Activated T-helper 17 cell treated with anti-CD3 and anti-CD28 coated beads, Interleukin-2, amount 50 U/mL, for 72 hours (primary cell): ENCODE measurements at regions not wholly inside any gene's neighbourhood (a gene's known extent, or its start where the extent isn't known, plus 50 kb on each side); places are given as distances from the start of the nearest gene placed in this dataset.

Experiments used
- ATAC-seq: fragments of 150-1000 bp; cut with Tn5 transposase; replicated peaks from 2 replicates; pipeline ENCODE4 v1.10.0; 2021; ENCODE audit warnings: mild to moderate bottlenecking, moderate library complexity
- H3K27ac Mint-ChIP-seq: one replicate; pipeline ENCODE4 v1.8.0; 2022; ENCODE audit warnings: mixed read lengths
- H3K27me3 Mint-ChIP-seq: one replicate; pipeline ENCODE4 v1.8.0; 2022; ENCODE audit warnings: mixed read lengths
- H3K36me3 Mint-ChIP-seq: one replicate; pipeline ENCODE4 v1.8.0; 2022; ENCODE audit warnings: low read depth, mild to moderate bottlenecking, mixed read lengths
- H3K4me1 Mint-ChIP-seq: one replicate; pipeline ENCODE4 v1.8.0; 2022; ENCODE audit warnings: mixed read lengths
- H3K4me3 Mint-ChIP-seq: one replicate; pipeline ENCODE4 v1.8.0; 2022; ENCODE audit warnings: mild to moderate bottlenecking, mixed read lengths
- H3K9me3 Mint-ChIP-seq: one replicate; pipeline ENCODE4 v1.8.0; 2022; ENCODE audit warnings: mixed read lengths

DNA sequence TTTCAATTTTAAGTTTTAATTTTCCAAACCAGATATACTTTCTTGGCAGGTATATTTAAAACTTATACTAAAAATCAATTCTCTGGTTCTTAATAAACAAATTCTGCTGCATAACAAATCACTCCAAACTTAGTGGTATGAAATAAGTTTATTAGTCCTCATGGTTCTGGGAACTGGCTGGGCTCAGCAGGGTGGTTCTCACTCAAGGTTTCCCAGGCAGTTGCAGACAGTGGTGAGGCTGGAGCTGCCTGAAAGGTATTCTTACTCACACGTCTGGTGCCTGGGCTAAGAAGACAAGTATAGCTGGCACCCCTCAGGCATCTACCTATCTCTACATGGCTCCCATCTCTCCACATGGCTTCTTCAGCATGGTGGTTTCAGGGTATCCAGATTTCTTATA, 308.2 kb upstream of the CCDC196 start:
- Mint-ChIP-seq H3K27ac (no peak overlapping the region), H3K36me3 (no peaks in the 10 kb centered on the region), H3K27me3 (peaks cover 9% of the 10 kb centered on the region), H3K4me1 (no peaks in the 10 kb centered on the region), H3K4me3 (no peak overlapping the region), H3K9me3 (no peaks in the 10 kb centered on the region)
- no peak for ATAC-seq

DNA sequence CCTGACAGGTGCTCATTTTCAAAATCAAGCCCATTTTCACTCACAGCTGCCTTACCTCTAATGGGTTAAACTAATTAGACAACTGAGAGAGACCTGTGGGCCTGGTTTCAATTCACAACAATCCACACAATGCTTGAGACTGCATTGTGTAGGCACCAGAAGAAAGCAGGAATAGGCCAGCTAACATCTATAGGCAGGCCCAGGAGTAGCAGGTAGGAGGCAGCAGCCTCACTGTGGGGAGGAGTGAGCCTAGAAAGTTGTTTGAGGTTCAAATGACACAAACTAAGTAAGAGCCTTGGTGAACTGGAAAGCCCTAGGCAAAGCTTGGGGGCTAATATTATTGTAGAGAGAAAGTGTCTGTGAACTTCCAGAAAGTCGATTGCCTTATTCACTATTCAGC, 289.5 kb upstream of the CCDC196 start:
- Mint-ChIP-seq H3K27ac (no peak overlapping the region), H3K9me3 (peaks cover 3% of the 10 kb centered on the region), H3K4me3 (no peak overlapping the region), H3K27me3 (peaks cover 10% of the 10 kb centered on the region), H3K36me3 (no peaks in the 10 kb centered on the region), H3K4me1 (no peaks in the 10 kb centered on the region)
- no peak for ATAC-seq

DNA sequence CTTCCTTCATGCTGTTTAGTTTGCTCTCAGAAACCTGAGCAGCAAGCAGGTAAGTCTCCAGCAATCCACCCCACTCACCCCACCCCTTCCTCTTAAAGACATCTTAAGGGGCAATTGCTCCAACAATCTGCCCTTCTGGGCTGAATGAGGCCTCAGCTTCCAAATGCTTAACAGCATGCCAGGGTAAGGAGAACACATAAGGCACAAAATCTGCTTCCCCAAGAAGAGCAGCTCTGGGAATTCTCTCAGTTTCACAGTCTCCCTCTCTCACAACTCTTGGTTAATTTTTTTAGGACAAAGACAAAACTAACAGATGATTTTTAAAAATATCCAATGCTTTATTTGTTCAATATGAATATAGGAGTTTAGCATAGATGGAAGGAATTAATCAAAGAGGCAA, 288.9 kb upstream of the CCDC196 start:
- no peaks in the 10 kb centered on the region for H3K36me3 Mint-ChIP-seq
- peaks cover 12% of the 10 kb centered on the region for H3K27me3 Mint-ChIP-seq
- peaks cover 4% of the 10 kb centered on the region for H3K9me3 Mint-ChIP-seq
- no peak overlapping the region for H3K4me3 Mint-ChIP-seq
- no peaks in the 10 kb centered on the region for H3K4me1 Mint-ChIP-seq
- H3K27ac Mint-ChIP-seq = no peak overlapping the region
- no peak for ATAC-seq

DNA sequence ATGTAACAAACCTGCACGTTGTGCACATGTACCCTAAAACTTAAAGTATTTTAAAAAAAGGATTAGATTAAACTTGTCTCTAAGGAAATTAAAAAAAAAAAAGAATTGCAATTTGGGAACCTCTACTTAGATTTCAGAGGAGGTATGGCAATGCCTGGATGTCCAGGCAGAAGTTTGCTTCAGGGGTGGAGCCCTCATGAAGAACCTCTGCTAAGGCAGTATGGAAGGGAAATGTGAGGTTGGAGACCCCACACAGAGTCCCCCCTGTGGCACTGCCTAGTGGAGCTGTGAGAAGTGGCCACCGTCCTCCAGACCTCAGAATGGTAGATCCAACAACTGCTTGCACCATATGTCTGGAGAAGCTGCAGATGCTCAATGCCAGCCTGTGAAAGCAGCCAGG, 279.6 kb upstream of the CCDC196 start:
- no peak overlapping the region for H3K27ac Mint-ChIP-seq
- no peak overlapping the region for H3K4me3 Mint-ChIP-seq
- H3K27me3 Mint-ChIP-seq = peaks cover 3% of the 10 kb centered on the region
- no peak for ATAC-seq
- no peaks in the 10 kb centered on the region for H3K4me1 Mint-ChIP-seq
- peaks cover 13% of the 10 kb centered on the region for H3K9me3 Mint-ChIP-seq
- no peaks in the 10 kb centered on the region for H3K36me3 Mint-ChIP-seq

DNA sequence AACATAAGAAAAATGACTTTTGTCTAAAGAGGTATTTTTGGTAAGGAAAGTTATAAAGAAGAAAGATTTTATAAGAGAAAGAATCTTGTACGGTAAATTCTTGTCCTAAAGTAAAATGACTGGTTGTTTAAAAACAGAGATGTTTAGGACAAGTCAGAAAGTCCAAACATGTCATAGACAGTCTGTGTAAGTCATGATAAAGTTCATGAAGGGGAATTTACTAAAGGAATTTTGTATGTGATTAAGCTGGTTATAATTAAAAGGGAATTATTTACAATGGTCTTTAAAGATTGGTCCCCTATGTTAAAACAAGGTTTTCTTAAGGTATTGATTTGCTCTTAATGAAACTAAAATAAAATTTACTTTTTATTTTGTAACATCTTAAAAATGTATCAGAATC, 269.4 kb upstream of the CCDC196 start:
- ATAC-seq = no peak
- Mint-ChIP-seq H3K27ac (no peak overlapping the region), H3K4me1 (no peaks in the 10 kb centered on the region), H3K36me3 (no peaks in the 10 kb centered on the region), H3K4me3 (no peak overlapping the region), H3K9me3 (peaks cover 7% of the 10 kb centered on the region), H3K27me3 (peaks cover 7% of the 10 kb centered on the region)

DNA sequence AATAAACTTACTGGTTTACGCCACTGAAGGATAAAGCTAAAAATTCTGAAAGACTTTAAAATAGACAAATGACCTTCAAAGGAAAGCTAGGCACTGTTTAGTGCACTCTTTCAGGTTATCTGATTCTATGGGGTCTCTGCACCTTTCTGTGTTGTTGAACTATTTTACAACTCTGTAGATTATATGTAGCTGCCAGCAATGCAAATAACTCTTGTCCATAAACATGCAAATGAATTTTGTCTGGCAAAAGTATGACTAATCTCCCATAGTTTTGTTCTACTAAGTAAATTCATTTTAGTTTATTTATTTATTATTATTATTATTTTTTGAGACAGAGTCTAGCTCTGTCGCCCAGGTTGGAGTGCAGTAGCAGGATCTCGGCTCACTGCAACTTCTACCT, 266.3 kb upstream of the CCDC196 start:
- Mint-ChIP-seq H3K4me1 (no peaks in the 10 kb centered on the region), H3K9me3 (peaks cover 4% of the 10 kb centered on the region), H3K27me3 (no peaks in the 10 kb centered on the region), H3K4me3 (no peak overlapping the region), H3K27ac (no peak overlapping the region), H3K36me3 (no peaks in the 10 kb centered on the region)
- ATAC-seq = no peak

DNA sequence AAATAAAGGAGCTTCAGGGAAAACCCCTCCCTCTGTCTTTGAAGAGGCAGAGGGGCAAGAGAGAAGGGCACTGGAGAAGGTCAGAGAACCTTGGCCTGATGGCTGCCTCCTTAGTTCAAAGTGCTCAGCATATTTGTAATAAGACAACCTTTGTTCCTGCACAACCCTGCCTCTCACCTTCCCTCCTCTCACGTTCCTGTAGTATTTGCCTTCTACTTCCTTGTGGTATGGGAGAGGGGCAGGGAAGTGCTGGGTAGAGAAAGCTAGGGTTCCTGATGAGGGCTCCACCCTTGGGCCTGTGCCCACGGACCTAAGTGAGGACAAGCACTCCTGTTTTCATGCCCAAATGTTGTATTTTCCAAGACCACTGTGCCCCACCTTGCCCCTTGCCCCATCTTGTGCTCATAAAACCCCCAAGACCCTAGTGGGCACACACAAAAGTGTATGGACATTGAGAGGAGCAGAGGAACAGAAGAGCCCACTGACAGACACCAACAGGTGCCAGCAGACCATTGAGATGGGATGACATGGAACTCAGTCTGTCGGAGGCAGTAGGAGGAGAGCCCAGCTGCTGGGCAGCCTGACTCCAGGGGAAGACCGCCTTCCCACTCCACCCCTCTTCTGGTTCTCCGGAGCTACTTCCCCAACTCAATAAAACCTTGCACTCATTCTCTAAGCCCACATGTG, 261.5 kb upstream of the CCDC196 start:
- ATAC-seq = no peak
- H3K4me3 Mint-ChIP-seq = no peak overlapping the region

DNA sequence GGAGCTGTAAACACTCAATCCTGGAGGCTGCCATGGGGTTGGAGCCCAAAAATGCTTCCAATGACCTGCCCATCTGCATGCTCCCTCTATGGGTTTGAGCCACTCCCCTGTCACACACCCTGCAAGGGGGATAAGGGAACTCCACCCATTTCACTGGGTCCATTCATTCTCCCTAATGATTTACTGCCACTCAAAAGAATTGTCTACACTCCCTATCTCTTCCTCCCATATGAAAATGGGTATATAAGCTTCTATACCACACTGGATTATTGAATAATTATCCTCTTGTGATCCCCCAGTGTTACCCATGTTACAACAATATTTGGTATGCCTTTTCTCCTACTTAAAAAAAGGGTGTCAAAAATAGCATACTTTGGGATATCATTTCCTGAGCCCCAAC, 260.8 kb upstream of the CCDC196 start:
- Mint-ChIP-seq H3K27me3 (peaks cover 5% of the 10 kb centered on the region), H3K27ac (no peak overlapping the region), H3K36me3 (no peaks in the 10 kb centered on the region), H3K4me1 (no peaks in the 10 kb centered on the region), H3K4me3 (no peak overlapping the region), H3K9me3 (no peaks in the 10 kb centered on the region)
- no peak for ATAC-seq

More for the DNA sequence above, 261.5 kb upstream of the CCDC196 start:
- Mint-ChIP-seq H3K4me1 (no peaks in the 10 kb centered on the region), H3K36me3 (no peaks in the 10 kb centered on the region), H3K9me3 (no peaks in the 10 kb centered on the region), H3K27me3 (peaks cover 3% of the 10 kb centered on the region), H3K27ac (no peak overlapping the region)

DNA sequence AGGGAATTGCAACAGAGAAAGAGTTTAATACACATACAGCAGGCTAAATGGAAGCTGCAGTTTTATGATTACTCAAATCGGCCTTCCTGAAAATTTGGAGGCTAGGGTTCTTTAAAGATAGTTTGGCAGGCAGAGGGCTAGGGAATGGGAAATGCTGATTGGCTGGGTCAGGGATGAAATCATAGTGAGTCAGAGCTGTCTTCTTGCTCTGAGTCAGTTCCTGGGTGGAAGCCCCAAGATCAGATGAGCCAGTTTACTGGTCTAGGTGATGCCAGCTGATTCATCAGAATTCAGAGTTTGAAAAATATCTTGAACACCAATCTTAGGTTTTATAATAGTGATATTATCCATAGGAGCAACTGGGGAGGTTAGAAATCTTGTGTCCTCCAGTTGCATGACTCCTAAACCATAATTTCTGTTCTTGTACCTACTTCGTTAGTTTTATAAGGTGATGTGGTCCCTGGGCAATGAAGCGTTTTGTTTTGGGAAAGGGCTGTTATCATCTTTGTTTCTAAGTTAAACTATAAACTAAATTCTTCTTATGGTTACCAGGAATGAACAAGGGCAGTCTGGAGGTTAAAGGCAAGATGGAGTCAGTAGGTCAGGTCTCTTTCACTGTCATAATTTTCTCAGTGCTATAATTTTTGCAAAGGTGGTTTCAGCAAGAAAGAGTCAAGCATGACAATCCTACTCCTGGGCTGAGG, 257.8 kb upstream of the CCDC196 start:
- Mint-ChIP-seq H3K27ac (no peak overlapping the region), H3K4me1 (no peaks in the 10 kb centered on the region), H3K27me3 (peaks cover 21% of the 10 kb centered on the region), H3K4me3 (no peak overlapping the region), H3K9me3 (no peaks in the 10 kb centered on the region), H3K36me3 (no peaks in the 10 kb centered on the region)
- ATAC-seq = peak; percentile 97

DNA sequence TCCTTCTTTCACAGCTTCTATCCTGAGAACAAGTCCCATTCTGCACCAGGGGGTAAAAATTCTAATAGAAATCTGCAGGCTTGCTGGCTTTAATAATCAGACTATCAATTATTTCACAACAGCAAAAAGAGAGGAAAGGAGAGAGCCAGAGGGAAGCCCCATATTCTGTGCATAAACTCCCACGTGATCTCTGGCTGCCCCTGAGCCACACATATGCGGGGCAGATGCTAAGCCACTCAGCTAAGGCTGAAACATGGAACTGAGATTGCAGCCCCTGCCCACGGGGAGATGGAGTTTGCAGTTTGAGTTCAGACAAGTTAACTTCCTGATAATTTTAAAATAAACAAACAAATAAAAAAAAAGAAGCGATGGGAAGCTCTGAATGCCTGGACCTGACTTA, 254.4 kb upstream of the CCDC196 start:
- Mint-ChIP-seq H3K4me3 (no peak overlapping the region), H3K27me3 (peaks cover 22% of the 10 kb centered on the region), H3K36me3 (no peaks in the 10 kb centered on the region), H3K27ac (no peak overlapping the region), H3K4me1 (no peaks in the 10 kb centered on the region), H3K9me3 (no peaks in the 10 kb centered on the region)
- no peak for ATAC-seq

DNA sequence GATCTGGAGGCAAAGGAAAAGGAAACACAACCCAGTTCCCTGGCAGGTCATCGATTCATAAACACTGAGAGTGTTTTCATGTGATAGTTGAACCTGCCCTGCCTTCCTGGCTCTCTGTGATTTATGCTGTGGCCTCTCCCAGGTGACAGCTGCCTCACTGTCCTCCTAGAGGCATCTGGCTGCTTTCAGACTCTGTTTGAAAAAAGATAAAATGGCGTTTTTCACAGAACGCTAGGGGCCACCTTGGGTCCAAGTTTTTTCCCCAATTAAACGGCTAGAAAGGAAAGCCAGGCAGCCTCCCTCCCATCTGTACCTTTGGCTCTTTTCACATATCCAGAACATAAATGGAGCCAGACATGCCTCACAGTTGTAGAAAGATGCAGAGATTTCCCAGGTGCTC, 252.6 kb upstream of the CCDC196 start:
- Mint-ChIP-seq H3K4me1 (no peaks in the 10 kb centered on the region), H3K9me3 (no peaks in the 10 kb centered on the region), H3K27ac (no peak overlapping the region), H3K4me3 (no peak overlapping the region), H3K27me3 (peaks cover 25% of the 10 kb centered on the region), H3K36me3 (no peaks in the 10 kb centered on the region)
- no peak for ATAC-seq

DNA sequence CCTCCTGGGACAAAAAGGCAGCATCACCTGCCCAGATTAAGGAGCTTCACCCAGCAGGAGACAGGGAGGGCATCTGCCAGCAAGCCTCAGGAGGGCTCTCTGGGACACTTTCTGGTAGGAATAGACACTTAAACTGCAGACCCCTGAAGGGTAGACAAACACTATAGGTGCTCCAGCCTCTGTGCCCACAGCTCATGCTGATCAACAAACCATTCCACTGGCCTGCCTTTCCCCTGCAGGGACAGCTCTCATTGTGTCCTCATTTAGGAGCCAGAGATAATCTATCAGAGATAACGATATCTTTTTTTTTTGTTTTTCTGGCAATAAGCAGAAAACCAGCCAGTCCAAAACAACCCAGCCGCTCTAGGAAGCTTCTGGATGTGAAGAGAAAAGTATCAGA, 251.8 kb upstream of the CCDC196 start:
- no peaks in the 10 kb centered on the region for H3K4me1 Mint-ChIP-seq
- no peaks in the 10 kb centered on the region for H3K9me3 Mint-ChIP-seq
- no peaks in the 10 kb centered on the region for H3K36me3 Mint-ChIP-seq
- no peak overlapping the region for H3K4me3 Mint-ChIP-seq
- H3K27ac Mint-ChIP-seq = no peak overlapping the region
- no peak for ATAC-seq
- peaks cover 25% of the 10 kb centered on the region for H3K27me3 Mint-ChIP-seq

DNA sequence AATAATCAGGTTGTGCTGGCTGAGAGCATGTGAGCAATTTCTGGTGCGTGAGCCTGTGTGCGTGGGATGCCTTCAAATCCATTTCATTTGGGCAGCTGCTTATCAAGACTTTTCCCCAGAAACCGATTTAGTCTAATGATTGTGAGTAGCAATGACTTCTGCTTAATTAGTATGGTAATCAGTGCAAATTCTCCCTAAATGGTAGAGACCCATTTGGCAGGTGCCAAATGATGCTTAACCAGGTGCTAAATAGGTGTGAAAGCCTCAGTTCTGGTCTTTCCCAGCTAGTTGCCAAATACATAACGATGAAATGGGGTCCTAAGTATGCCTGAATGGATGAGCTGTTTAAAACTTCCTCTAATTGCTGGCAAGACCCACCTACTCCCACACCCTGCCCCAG, 248.4 kb upstream of the CCDC196 start:
- Mint-ChIP-seq H3K9me3 (peaks cover 4% of the 10 kb centered on the region), H3K36me3 (no peaks in the 10 kb centered on the region), H3K4me3 (no peak overlapping the region), H3K4me1 (no peaks in the 10 kb centered on the region), H3K27me3 (peaks cover 10% of the 10 kb centered on the region), H3K27ac (no peak overlapping the region)
- no peak for ATAC-seq

DNA sequence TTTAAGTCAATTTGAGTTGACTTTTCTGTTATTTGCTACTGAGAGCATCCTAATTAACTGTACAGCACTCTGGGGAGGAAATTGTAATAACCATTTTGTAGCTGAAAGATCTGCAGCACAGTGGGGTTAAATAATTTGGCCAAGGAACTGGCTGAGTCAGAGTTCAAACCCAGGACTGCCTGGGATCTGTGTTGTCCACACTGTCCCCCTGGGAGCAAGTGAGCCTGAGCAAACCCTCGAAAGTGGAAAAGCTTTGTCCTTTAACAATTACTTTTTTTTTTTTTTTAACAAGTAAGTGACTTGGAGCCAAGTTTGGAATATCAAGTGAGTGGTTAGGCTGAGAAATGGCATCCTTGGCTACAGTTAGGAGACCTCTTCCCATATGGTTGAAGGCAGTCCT, 247.2 kb upstream of the CCDC196 start:
- peaks cover 4% of the 10 kb centered on the region for H3K9me3 Mint-ChIP-seq
- no peak for ATAC-seq
- peaks cover 7% of the 10 kb centered on the region for H3K27me3 Mint-ChIP-seq
- no peaks in the 10 kb centered on the region for H3K36me3 Mint-ChIP-seq
- no peak overlapping the region for H3K27ac Mint-ChIP-seq
- no peak overlapping the region for H3K4me3 Mint-ChIP-seq
- no peaks in the 10 kb centered on the region for H3K4me1 Mint-ChIP-seq

DNA sequence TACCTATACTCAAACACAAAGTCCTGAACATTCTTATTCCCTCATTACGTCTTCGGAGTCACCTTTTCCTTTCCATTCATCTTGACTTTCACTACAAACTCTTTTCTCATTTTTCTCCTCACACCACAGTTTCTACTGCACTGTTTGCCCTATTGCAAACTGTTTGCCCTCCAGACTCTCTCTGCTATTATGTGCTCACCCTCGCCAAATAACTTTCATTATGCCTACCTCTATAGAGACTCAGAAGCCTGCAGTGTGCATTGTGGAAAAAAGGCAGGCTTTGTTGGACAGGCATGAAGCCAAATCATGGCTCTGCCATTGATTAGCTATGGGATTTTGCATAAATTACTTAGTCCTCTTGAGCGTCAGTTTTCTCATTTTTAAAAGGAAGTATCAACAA, 246.6 kb upstream of the CCDC196 start:
- H3K4me1 Mint-ChIP-seq = no peaks in the 10 kb centered on the region
- peaks cover 7% of the 10 kb centered on the region for H3K27me3 Mint-ChIP-seq
- H3K4me3 Mint-ChIP-seq = no peak overlapping the region
- H3K27ac Mint-ChIP-seq = no peak overlapping the region
- ATAC-seq = no peak
- peaks cover 4% of the 10 kb centered on the region for H3K9me3 Mint-ChIP-seq
- H3K36me3 Mint-ChIP-seq = no peaks in the 10 kb centered on the region
